Activated CD8-positive, alpha-beta T cell treated with anti-CD3 and anti-CD28 coated beads for 36 hours (primary cell): ENCODE measurements at regions not wholly inside any gene's neighbourhood (a gene's known extent, or its start where the extent isn't known, plus 50 kb on each side); places are given as distances from the start of the nearest gene placed in this dataset.

Source experiments
- ATAC-seq: fragments of 200-7000 bp; cut with Tn5 transposase; one replicate; pipeline ENCODE4 v1.10.0; 2021; ENCODE audit warnings: mild to moderate bottlenecking, moderate library complexity
- CTCF ChIA-PET: fragments of 350-600 bp; sonication (Branson Sonifier 250); formaldehyde crosslinking; loops from one replicate; lab custom pipeline; 2021; ENCODE audit warnings: antibody characterized with exemption; lab: Charles Lee
- POLR2A ChIA-PET: fragments of 350-600 bp; sonication (Branson Sonifier 250); formaldehyde crosslinking; loops from one replicate; lab custom pipeline; 2021; ENCODE audit warnings: antibody characterized with exemption; lab: Charles Lee
- DNase-seq: peaks from one replicate; pipeline ENCODE4 v3.0.0-alpha.2; 2020
- H3K27ac Mint-ChIP-seq: one replicate; pipeline ENCODE4 v1.8.0; 2021; ENCODE audit warnings: mild to moderate bottlenecking, mixed read lengths
- H3K27me3 Mint-ChIP-seq: one replicate; pipeline ENCODE4 v1.8.0; 2021; ENCODE audit warnings: mixed read lengths
- H3K36me3 Mint-ChIP-seq: one replicate; pipeline ENCODE4 v1.8.0; 2021; ENCODE audit warnings: low read depth, mixed read lengths
- H3K4me1 Mint-ChIP-seq: one replicate; pipeline ENCODE4 v1.8.0; 2021; ENCODE audit warnings: low read depth, mixed read lengths
- H3K4me3 Mint-ChIP-seq: one replicate; pipeline ENCODE4 v1.8.0; 2021; ENCODE audit warnings: mild to moderate bottlenecking, moderate library complexity, mixed read lengths
- H3K9me3 Mint-ChIP-seq: one replicate; pipeline ENCODE4 v1.8.0; 2021; ENCODE audit warnings: mixed read lengths
- CTCF ChIP-seq: fragments of 200-600 bp; IDR thresholded peaks from one replicate; pipeline ENCODE4 v1.8.0; 2022; ENCODE audit warnings: antibody characterized with exemption, mild to moderate bottlenecking
- intact Hi-C: fragments of 100-400 bp; cut with micrococcal nuclease; formaldehyde crosslinking; loops from one replicate; pipeline ENCODE4 v1.10.0; 2022

- H3K36me3 Mint-ChIP-seq: no peaks in the 10 kb centered on the region
- DNase-seq (no peak), ATAC-seq (no peak)
- no peak overlapping the region for H3K27ac Mint-ChIP-seq
- H3K4me1 Mint-ChIP-seq: no peaks in the 10 kb centered on the region
- CTCF ChIA-PET: no interaction called here
- intact Hi-C loops: no loop called here
- POLR2A ChIA-PET: no interaction called here
- H3K9me3 Mint-ChIP-seq: no peaks in the 10 kb centered on the region
- H3K4me3 Mint-ChIP-seq: no peak overlapping the region
- TF ChIP-seq CTCF: no peak
- H3K27me3 Mint-ChIP-seq: peaks cover 4% of the 10 kb centered on the region
Observed at GRCh38 chr12:102344691-102345090, 135.7 kb downstream of the IGF1 start.

GRCh38 chr12:102343361-102344121, 136.8 kb downstream of the IGF1 start:
- ChIA-PET CTCF (no interaction called here), POLR2A (no interaction called here)

GRCh38 chr12:102342281-102343006, 137.9 kb downstream of the IGF1 start:
- ChIA-PET POLR2A (interaction anchor here (1.3 kb wide), 1 partner anchor 10 kb away, joined by 3 read pairs; no protein-coding TSS in a partner anchor), CTCF (no interaction called here)
- no peaks in the 10 kb centered on the region for H3K4me1 Mint-ChIP-seq
- peaks cover 9% of the 10 kb centered on the region for H3K27me3 Mint-ChIP-seq
- DNase-seq (no peak), ATAC-seq (no peak)
- no peak overlapping the region for H3K27ac Mint-ChIP-seq
- intact Hi-C loops: no loop called here
- no peaks in the 10 kb centered on the region for H3K36me3 Mint-ChIP-seq
- no peak for TF ChIP-seq CTCF
- no peaks in the 10 kb centered on the region for H3K9me3 Mint-ChIP-seq
- no peak overlapping the region for H3K4me3 Mint-ChIP-seq

More at GRCh38 chr12:102343361-102344121, 136.8 kb downstream of the IGF1 start:
- Mint-ChIP-seq H3K36me3 (no peaks in the 10 kb centered on the region), H3K4me1 (no peaks in the 10 kb centered on the region), H3K4me3 (no peak overlapping the region), H3K9me3 (no peaks in the 10 kb centered on the region), H3K27me3 (peaks cover 6% of the 10 kb centered on the region), H3K27ac (no peak overlapping the region)
- TF ChIP-seq CTCF: no peak
- intact Hi-C loops: no loop called here
- DNase-seq (no peak), ATAC-seq (no peak)

GRCh38 chr12:102334765-102335164, 137.1 kb upstream of the PMCH start:
- TF ChIP-seq CTCF: no peak
- no peak overlapping the region for H3K4me3 Mint-ChIP-seq

GRCh38 chr12:102331419-102331818, 133.8 kb upstream of the PMCH start:
- H3K4me3 Mint-ChIP-seq: no peak overlapping the region

More at GRCh38 chr12:102334765-102335164, 137.1 kb upstream of the PMCH start:
- Mint-ChIP-seq H3K27me3 (peaks cover 10% of the 10 kb centered on the region), H3K4me1 (no peaks in the 10 kb centered on the region), H3K9me3 (no peaks in the 10 kb centered on the region), H3K36me3 (no peaks in the 10 kb centered on the region), H3K27ac (no peak overlapping the region)
- no peak for ATAC-seq
- intact Hi-C loops: no loop called here
- ChIA-PET POLR2A (no interaction called here), CTCF (no interaction called here)
- no peak for DNase-seq

More at GRCh38 chr12:102331419-102331818, 133.8 kb upstream of the PMCH start:
- TF ChIP-seq CTCF: no peak
- H3K27ac Mint-ChIP-seq: no peak overlapping the region
- H3K27me3 Mint-ChIP-seq: peaks cover 8% of the 10 kb centered on the region
- DNase-seq (no peak), ATAC-seq (no peak)
- ChIA-PET POLR2A (no interaction called here), CTCF (no interaction called here)
- H3K9me3 Mint-ChIP-seq: no peaks in the 10 kb centered on the region
- no peaks in the 10 kb centered on the region for H3K36me3 Mint-ChIP-seq
- intact Hi-C loops: no loop called here
- H3K4me1 Mint-ChIP-seq: no peaks in the 10 kb centered on the region
